SU-DHL-6 (cell line): ENCODE measurements at regions not wholly inside any gene's neighbourhood (a gene's known extent, or its start where the extent isn't known, plus 50 kb on each side); places are given as distances from the start of the nearest gene placed in this dataset.
"Not testable (repeated sequence)": the region's sequence is repeated elsewhere in the genome, so short reads cannot be mapped to it uniquely, and the experiment has no call there.

Experiments used
- H2AFZ ChIP-seq: fragments of 200-600 bp; sonication (generic); 2 replicates; pipeline ENCODE4 v1.6.1; 2014; ENCODE audit warnings: low read depth, mild to moderate bottlenecking, moderate library complexity, mixed read lengths, antibody characterized with exemption, low read length; ENCODE audit not compliant: severe bottlenecking
- H3F3A ChIP-seq: fragments of 200-600 bp; shearing (Covaris generic); 2 replicates; pipeline ENCODE4 v1.6.0; 2016; ENCODE audit warnings: antibody characterized with exemption, mild to moderate bottlenecking; ENCODE audit not compliant: insufficient read depth
- H3K27ac ChIP-seq: fragments of 200-600 bp; sonication (generic); 2 replicates; pipeline ENCODE4 v1.5.1; 2016; ENCODE audit warnings: low read depth, mild to moderate bottlenecking, low read length, moderate library complexity, mixed read lengths
- H3K27me3 ChIP-seq: fragments of 200-600 bp; sonication (generic), shearing (Covaris generic); 2 replicates; pipeline ENCODE4 v1.6.0; 2014; ENCODE audit warnings: mild to moderate bottlenecking, low read length
- H3K36me3 ChIP-seq: fragments of 200-600 bp; sonication (generic); 2 replicates; pipeline ENCODE4 v1.6.1; 2014; ENCODE audit warnings: mild to moderate bottlenecking, low read length, mixed read lengths
- H3K4me2 ChIP-seq: fragments of 300-600, 200-600 bp; shearing (Covaris generic), sonication (generic); 2 replicates; pipeline ENCODE4 v1.6.0; 2014; ENCODE audit warnings: low read length, low read depth, mild to moderate bottlenecking; ENCODE audit not compliant: poor library complexity, severe bottlenecking
- H3K4me3 ChIP-seq: fragments of 200-600 bp; sonication (generic); 2 replicates; pipeline ENCODE4 v1.5.1; 2014; ENCODE audit warnings: antibody characterized with exemption, low read length, mild to moderate bottlenecking, mixed read lengths; ENCODE audit not compliant: insufficient read depth, poor library complexity, severe bottlenecking
- H3K79me2 ChIP-seq: fragments of 200-600 bp; sonication (generic); 2 replicates; pipeline ENCODE4 v1.6.1; 2014; ENCODE audit warnings: mild to moderate bottlenecking, low read length, moderate library complexity; ENCODE audit not compliant: insufficient read depth
- H3K9ac ChIP-seq: fragments of 200-600 bp; sonication (generic); 2 replicates; pipeline ENCODE4 v1.7.0; 2014; ENCODE audit warnings: mild to moderate bottlenecking, low read length
- H3K9me2 ChIP-seq: fragments of 200-600 bp; sonication (generic); replicated peaks from 2 replicates; pipeline ENCODE4 v1.6.1; 2014; ENCODE audit warnings: low read length; ENCODE audit not compliant: insufficient read depth
- H3K9me3 ChIP-seq: fragments of 200-600 bp; sonication (generic); 2 replicates; pipeline ENCODE4 v1.6.1; 2014; ENCODE audit warnings: low read length, mixed read lengths; ENCODE audit not compliant: insufficient read depth
- H4K20me1 ChIP-seq: fragments of 200-600 bp; sonication (generic); 2 replicates; pipeline ENCODE4 v1.6.1; 2014; ENCODE audit warnings: low read depth, mild to moderate bottlenecking, antibody characterized with exemption, low read length, moderate library complexity, mixed read lengths
- EZH2phosphoT487 ChIP-seq: fragments of 200-600 bp; sonication (generic), shearing (Covaris generic); conservative IDR thresholded peaks from 2 replicates; pipeline ENCODE4 v1.6.1; 2018; ENCODE audit warnings: mild to moderate bottlenecking, antibody characterized with exemption, low read length, moderate library complexity, mixed read lengths
- TF ChIP-seq, protein P1 (sequence below): fragments of 200-600 bp; sonication (generic); IDR thresholded peaks from one replicate; pipeline ENCODE4 v1.5.1; 2017; ENCODE audit warnings: antibody characterized with exemption, mild to moderate bottlenecking, low read length, moderate library complexity; ENCODE audit not compliant: insufficient read depth, poor library complexity, severe bottlenecking

DNA sequence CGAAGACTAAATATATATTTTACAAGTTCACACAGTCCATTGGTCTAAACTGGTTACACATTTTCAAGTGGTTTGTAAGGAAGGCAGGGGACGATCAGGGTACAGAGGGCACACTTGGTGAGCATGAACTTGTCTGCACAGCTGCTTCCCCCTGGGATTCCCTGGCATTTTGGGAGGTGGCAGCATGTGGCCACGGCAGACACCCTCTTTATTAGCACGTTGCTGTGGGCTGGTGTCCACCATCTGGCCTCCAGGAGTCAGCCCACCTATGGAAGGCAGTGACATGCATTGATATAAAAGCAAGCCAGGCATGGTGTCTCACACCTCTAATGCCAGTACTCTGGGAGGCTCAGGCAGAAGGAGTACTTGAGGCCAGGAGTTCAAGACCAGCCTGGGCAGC lies 350.2 kb downstream of the TYW1 start:
- Histone ChIP-seq H3K4me2 (no peak overlapping the region), H3K9ac (no peak overlapping the region), H2AFZ (no peak overlapping the region), H4K20me1 (no peaks in the 10 kb centered on the region), H3K9me2 (no peaks in the 10 kb centered on the region), H3K36me3 (no peaks in the 10 kb centered on the region), H3K9me3 (0 out of 2 replicates have a peak, but pooled peaks cover 3% of the 10 kb centered on the region), H3K27me3 (no peaks in the 10 kb centered on the region), H3K79me2 (no peaks in the 10 kb centered on the region), H3F3A (no peaks in the 10 kb centered on the region), H3K27ac (no peak overlapping the region), H3K4me3 (no peak overlapping the region)
- TF ChIP-seq EZH2phosphoT487, result no peak
- TF ChIP-seq, protein P1, sequence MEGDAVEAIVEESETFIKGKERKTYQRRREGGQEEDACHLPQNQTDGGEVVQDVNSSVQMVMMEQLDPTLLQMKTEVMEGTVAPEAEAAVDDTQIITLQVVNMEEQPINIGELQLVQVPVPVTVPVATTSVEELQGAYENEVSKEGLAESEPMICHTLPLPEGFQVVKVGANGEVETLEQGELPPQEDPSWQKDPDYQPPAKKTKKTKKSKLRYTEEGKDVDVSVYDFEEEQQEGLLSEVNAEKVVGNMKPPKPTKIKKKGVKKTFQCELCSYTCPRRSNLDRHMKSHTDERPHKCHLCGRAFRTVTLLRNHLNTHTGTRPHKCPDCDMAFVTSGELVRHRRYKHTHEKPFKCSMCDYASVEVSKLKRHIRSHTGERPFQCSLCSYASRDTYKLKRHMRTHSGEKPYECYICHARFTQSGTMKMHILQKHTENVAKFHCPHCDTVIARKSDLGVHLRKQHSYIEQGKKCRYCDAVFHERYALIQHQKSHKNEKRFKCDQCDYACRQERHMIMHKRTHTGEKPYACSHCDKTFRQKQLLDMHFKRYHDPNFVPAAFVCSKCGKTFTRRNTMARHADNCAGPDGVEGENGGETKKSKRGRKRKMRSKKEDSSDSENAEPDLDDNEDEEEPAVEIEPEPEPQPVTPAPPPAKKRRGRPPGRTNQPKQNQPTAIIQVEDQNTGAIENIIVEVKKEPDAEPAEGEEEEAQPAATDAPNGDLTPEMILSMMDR, result no peak

DNA sequence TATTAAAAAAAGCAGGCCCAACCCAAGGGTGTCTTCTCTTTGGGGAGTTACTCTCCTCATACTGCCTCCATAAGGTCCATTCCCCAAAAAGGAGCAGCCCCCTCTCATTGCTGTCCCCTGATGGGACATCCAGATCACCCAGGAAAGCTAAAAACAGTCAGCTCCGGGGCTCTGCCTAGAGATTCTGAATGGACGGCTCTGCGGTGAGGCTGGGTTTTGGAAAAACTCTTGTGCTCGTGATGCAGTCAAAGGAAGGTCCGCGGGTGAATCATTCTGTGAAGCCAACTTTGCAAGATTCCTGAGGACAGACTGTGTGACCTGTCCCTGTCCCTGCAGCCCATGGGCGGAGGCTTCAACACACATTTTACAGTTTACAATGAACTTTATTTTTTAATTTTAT lies 351.5 kb downstream of the TYW1 start:
- TF ChIP-seq, protein P1, result no peak
- no peak for TF ChIP-seq EZH2phosphoT487
- H3K9me3 ChIP-seq, result 0 out of 2 replicates have a peak, but pooled peaks cover 3% of the 10 kb centered on the region
- no peak overlapping the region for H3K27ac ChIP-seq
- no peaks in the 10 kb centered on the region for H4K20me1 ChIP-seq
- no peak overlapping the region for H3K4me3 ChIP-seq
- H3F3A ChIP-seq, result no peaks in the 10 kb centered on the region
- H3K79me2 ChIP-seq, result no peaks in the 10 kb centered on the region
- no peaks in the 10 kb centered on the region for H3K9me2 ChIP-seq
- no peaks in the 10 kb centered on the region for H3K36me3 ChIP-seq
- H3K27me3 ChIP-seq, result no peaks in the 10 kb centered on the region
- no peak overlapping the region for H3K9ac ChIP-seq
- H2AFZ ChIP-seq, result no peak overlapping the region
- no peak overlapping the region for H3K4me2 ChIP-seq

DNA sequence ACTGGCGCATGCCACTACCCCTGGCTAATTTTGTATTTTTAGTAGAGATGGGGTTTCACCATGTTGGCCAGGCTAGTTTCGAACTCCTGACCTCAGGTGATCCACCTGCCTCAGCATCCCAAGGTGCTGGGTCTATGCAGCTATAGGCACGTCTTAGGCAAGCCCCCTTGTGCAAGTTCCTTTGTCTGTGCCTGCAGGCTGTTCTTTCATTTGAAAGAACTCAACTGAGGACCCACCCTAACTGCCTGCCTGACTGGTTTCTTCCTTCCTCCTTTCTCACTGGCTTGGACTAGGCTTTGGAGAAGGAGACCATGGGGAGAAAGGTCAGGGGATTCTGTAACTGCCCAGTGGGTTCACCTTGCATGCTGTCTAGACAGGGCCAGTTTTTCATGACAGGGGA lies 361.0 kb downstream of the TYW1 start:
- H3K9me3 ChIP-seq, H3K27me3 ChIP-seq, H3K36me3 ChIP-seq, H3K79me2 ChIP-seq, H3F3A ChIP-seq, H3K27ac ChIP-seq, H4K20me1 ChIP-seq, H3K4me3 ChIP-seq, H2AFZ ChIP-seq, H3K9ac ChIP-seq, H3K9me2 ChIP-seq, H3K4me2 ChIP-seq: not testable (repeated sequence)

DNA sequence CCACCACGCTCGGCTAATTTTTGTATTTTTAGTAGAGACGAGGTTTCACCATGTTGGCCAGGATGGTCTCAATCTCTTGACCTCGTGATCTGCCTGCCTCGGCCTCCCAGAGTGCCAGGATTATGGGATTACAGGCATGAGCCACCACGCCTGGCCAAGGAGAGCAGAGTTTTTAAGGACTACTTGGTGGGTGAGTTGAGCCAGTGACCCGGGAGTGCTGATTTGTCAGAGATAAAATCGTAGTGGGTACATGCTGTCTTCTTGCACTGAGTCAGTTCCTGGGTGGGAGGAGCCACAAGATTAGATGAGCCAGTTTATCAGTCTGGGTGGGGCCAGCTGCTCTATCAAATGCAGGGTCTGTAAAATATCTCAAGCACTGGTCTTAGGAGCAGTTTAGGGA lies 361.7 kb downstream of the TYW1 start:
- not testable (repeated sequence) for H3K79me2 ChIP-seq, H4K20me1 ChIP-seq, H3K9me2 ChIP-seq, H3K4me2 ChIP-seq, H3K36me3 ChIP-seq, H3K4me3 ChIP-seq, H3K27me3 ChIP-seq, H3K27ac ChIP-seq, H3K9me3 ChIP-seq, H3F3A ChIP-seq, H3K9ac ChIP-seq, H2AFZ ChIP-seq

DNA sequence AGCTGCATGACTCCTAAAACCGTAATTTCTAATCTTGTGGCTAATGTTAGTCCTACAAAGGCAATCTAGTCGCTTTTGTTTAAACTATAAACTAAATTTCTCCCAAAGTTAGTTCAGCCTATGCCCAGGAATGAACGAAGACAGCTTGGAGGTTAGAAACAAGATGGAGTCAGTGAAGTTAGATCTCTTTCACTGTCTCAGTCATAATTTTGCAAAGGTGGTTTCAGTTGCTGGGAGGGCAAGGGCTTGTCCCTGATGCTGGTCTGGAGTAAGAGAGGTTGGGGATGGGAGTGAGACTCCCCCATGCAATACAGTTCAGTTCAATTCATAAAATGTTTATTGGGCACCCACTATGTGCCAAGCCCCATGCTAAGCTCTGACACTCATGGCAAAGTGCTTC lies 362.1 kb downstream of the TYW1 start:
- H3K4me3 ChIP-seq, H3F3A ChIP-seq, H3K9me2 ChIP-seq, H3K9ac ChIP-seq, H2AFZ ChIP-seq, H3K27me3 ChIP-seq, H3K36me3 ChIP-seq, H3K79me2 ChIP-seq, H4K20me1 ChIP-seq, H3K4me2 ChIP-seq, H3K9me3 ChIP-seq, H3K27ac ChIP-seq: not testable (repeated sequence)
